Urinary bladder (tissue), 3 donors: ENCODE measurements at regions not wholly inside any gene's neighbourhood (a gene's known extent, or its start where the extent isn't known, plus 50 kb on each side); places are given as distances from the start of the nearest gene placed in this dataset.
"Not testable (repeated sequence)": the region's sequence is repeated elsewhere in the genome, so short reads cannot be mapped to it uniquely, and the experiment has no call there.

Experiments
- DNase-seq: peaks from one replicate; pipeline ENCODE4 v3.0.0-alpha.2; 2015; ENCODE audit errors: extremely low spot score
- H3K27ac ChIP-seq: one replicate; pipeline ENCODE4 v1.5.1; 2013; ENCODE audit warnings: low read depth, mild to moderate bottlenecking, moderate library complexity
- H3K36me3 ChIP-seq: one replicate; pipeline ENCODE4 v1.6.1; 2013; ENCODE audit warnings: mild to moderate bottlenecking, moderate library complexity; ENCODE audit not compliant: insufficient read depth
- H3K4me1 ChIP-seq: one replicate; pipeline ENCODE4 v1.6.1; 2013; ENCODE audit warnings: mild to moderate bottlenecking, moderate library complexity; ENCODE audit not compliant: insufficient read depth
- H3K4me3 ChIP-seq: one replicate; pipeline ENCODE4 v1.5.1; 2013; ENCODE audit warnings: low read depth, low read length
- WGBS: extraction: QIAGEN DNeasy Blood & Tissue Kit; methylation state at CpG from one replicate; pipeline ENCODE4 v1.1.7; 2013; 5-methylcytosine and 5-hydroxymethylcytosine counted together
- donor health status: healthy with polysubstance abuse.
- donor health status: healthy.

GRCh38 chr7:156327916-156328315 lies 312.7 kb upstream of the RNF32 start:
- Histone ChIP-seq H3K36me3 (no peaks in the 10 kb centered on the region), H3K27ac (no peak overlapping the region), H3K4me1 (no peaks in the 10 kb centered on the region), H3K4me3 (no peak overlapping the region)
- no peak for DNase-seq
- WGBS, result 33% methylated on average over 4 of the region's 4 CpGs

GRCh38 chr7:156327474-156327873 lies 313.1 kb upstream of the RNF32 start:
- WGBS, result 56% methylated on average over 2 of the region's 2 CpGs
- Histone ChIP-seq H3K36me3 (no peaks in the 10 kb centered on the region), H3K27ac (no peak overlapping the region), H3K4me1 (no peaks in the 10 kb centered on the region), H3K4me3 (no peak overlapping the region)
- peak; percentile 26 for DNase-seq

DNA sequence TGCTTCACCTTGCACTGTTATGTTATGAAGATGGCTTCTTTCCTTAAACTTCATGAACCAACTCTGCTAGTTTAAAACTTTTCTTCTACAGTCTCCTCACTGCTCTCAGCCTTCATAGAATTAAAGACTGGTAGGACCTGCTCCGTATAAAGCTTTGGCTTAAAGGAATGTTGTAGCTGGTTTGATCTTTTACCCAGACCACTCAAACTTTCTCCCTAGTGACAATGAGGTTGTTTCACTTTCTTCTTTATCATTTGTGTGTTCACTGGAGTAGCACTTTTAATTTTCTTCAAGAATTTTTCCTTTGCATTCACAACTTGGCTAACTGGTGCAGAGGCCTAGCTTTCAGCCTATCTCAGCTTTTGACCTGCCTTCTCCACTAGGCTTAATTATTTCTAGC lies 316.4 kb upstream of the RNF32 start:
- 58% methylated on average over 1 of the region's 1 CpG for WGBS
- DNase-seq, result no peak
- no peak overlapping the region for H3K27ac ChIP-seq
- H3K36me3 ChIP-seq, result no peaks in the 10 kb centered on the region
- H3K4me1 ChIP-seq, result no peaks in the 10 kb centered on the region
- no peak overlapping the region for H3K4me3 ChIP-seq

DNA sequence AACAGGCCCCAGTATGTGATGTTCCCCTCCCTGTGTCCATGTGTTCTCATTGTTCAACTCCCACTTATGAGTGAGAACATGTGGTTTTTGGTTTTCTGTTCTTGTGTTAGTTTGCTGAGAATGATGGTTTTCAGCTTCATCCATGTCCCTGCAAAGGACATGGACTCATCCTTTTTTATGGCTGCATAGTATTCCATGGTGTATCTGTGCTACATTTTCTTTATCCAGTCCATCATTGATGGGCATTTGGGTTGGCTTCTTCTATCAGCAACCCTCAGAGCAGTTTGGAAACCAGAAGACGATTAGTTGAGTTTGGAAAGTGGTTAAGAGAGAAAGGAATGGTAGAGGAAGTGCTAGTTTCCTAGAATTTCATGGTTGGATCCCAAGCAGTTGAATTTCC lies 319.1 kb upstream of the RNF32 start:
- 72% methylated on average over 1 of the region's 1 CpG for WGBS
- DNase-seq, H3K4me3 ChIP-seq: not testable (repeated sequence)

DNA sequence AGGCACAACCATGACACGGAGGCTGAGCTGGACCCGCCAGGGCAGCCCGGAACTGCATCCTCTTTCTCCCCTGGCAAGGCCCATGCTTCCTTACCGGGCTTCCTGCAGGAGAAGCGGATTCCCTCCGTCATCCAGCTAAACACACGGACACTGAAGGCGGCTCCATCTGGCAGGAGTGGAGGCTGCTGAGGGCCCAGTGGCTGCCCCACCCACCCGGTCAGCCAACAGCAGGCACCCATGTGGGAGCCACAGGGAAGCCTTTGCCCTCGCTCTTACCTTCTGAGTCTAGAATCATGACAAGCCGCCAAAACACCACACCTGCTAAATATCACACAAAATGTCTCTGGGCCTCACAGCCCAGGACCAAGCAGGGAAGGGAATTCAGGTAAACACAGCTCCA lies 321.6 kb upstream of the RNF32 start:
- no peaks in the 10 kb centered on the region for H3K36me3 ChIP-seq
- DNase-seq, result no peak
- 83% methylated on average over 11 of the region's 11 CpGs for WGBS
- H3K4me1 ChIP-seq, result no peaks in the 10 kb centered on the region
- H3K27ac ChIP-seq, result no peak overlapping the region
- H3K4me3 ChIP-seq, result no peak overlapping the region

More for the DNA sequence above, 319.1 kb upstream of the RNF32 start:
- H3K4me1 ChIP-seq, H3K27ac ChIP-seq, H3K36me3 ChIP-seq: not testable (repeated sequence)

DNA sequence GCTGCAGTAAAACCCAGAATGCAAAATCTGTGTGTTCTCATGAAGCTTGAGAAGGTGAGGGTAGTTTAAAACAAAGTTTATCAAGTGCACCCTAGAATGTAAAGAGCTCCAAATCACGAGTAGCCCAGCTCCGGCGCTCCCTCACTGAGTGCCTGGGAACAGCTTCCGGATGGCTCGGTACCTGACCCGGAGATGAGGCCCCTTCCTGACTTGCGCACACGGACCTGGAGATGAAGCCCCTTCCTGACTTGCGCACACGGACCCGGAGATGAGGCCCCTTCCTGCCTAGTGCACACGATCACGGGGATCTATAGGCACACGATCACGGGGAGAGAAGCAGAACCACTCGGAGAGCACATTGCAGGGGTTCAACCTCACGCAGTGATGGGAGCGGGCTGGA lies 322.1 kb upstream of the RNF32 start:
- 87% methylated on average over 18 of the region's 18 CpGs for WGBS
- no peak for DNase-seq
- Histone ChIP-seq H3K27ac (no peak overlapping the region), H3K36me3 (no peaks in the 10 kb centered on the region), H3K4me1 (no peaks in the 10 kb centered on the region), H3K4me3 (no peak overlapping the region)

DNA sequence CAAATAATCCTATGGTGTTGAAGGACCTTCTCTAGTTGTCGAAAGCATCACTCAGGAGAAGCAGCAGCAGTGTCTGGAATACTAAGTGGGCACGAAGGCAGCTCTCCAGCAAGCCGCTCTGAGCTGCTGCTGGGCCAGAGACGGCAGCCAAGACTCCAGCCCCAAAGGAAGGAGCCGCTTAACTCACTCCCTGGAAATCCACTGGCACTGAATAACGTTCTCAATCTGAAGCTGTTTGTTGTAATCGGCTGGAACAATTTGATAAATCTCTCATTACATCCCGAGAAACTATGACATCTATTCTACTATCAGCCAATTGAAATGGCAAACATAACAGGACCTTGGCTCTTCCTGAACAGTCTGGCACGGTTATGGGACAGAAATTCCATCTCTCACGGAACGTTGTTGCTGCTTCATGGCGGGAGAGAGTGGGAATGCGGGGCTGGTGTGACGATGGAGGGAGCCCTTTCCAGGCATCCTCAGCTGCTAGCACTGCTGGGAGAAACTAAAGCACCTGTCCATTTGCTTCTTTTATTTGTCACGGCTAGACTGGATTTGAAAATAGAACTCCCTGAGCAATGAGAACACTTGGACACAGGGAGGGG lies 331.5 kb upstream of the RNF32 start:
- H3K4me1 ChIP-seq, result no peaks in the 10 kb centered on the region
- no peak overlapping the region for H3K4me3 ChIP-seq
- DNase-seq, result no peak
- 76% methylated on average over 15 of the region's 15 CpGs for WGBS
- no peaks in the 10 kb centered on the region for H3K36me3 ChIP-seq
- H3K27ac ChIP-seq, result no peak overlapping the region

DNA sequence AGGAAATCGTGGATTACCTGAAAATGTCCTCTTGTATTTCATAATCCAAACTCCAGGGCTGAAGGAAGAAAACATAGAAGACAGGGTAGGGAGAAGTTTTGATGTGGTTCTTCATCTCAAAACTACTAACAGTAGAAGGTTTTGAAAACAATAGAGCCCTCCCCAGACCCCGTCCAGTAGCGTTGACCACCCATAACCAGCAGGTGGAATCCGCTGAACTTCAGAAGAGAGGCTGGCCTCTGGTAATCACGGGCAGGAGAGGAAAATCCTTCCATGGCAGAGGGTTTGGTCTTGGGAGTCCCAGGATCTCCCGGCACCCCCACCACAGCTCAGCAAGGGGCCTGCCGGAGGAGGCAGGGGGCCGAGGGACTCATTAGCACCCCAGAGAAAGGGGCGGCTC lies 333.4 kb upstream of the RNF32 start:
- Histone ChIP-seq H3K4me3 (no peak overlapping the region), H3K4me1 (no peaks in the 10 kb centered on the region), H3K27ac (no peak overlapping the region), H3K36me3 (no peaks in the 10 kb centered on the region)
- DNase-seq, result no peak
- 73% methylated on average over 9 of the region's 9 CpGs for WGBS

DNA sequence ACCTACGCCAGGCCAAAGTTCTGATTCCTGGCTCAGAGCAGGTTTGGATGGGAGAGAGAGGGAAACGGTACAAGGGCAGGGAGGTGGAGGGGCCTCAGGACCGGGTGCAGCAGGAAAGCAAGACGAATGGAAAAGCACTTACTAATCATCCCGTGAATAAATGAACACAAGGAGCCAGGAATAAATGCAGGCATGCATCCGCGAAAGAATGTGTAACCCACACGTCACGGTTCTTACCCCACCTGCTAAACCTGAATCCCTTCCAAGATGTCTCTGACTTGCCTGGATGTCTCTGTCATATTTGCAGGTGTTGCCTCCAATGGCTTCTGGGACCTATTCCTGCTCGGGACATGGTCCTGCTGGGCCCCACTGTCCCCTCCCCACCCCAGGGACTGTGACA lies 335.2 kb upstream of the RNF32 start:
- DNase-seq, result no peak
- Histone ChIP-seq H3K27ac (no peak overlapping the region), H3K36me3 (no peaks in the 10 kb centered on the region), H3K4me3 (no peak overlapping the region), H3K4me1 (no peaks in the 10 kb centered on the region)
- WGBS, result 80% methylated on average over 10 of the region's 10 CpGs

GRCh38 chr7:156282816-156283215 lies 357.8 kb upstream of the RNF32 start:
- Histone ChIP-seq H3K36me3 (no peaks in the 10 kb centered on the region), H3K4me3 (no peak overlapping the region)
- 86% methylated on average over 2 of the region's 2 CpGs for WGBS

GRCh38 chr7:156279635-156280034 lies 360.9 kb upstream of the RNF32 start:
- no peak overlapping the region for H3K27ac ChIP-seq
- no peaks in the 10 kb centered on the region for H3K4me1 ChIP-seq
- no peak for DNase-seq
- H3K4me3 ChIP-seq, result no peak overlapping the region
- 68% methylated on average over 4 of the region's 4 CpGs for WGBS
- H3K36me3 ChIP-seq, result no peaks in the 10 kb centered on the region

More at GRCh38 chr7:156282816-156283215, 357.8 kb upstream of the RNF32 start:
- Histone ChIP-seq H3K4me1 (no peaks in the 10 kb centered on the region), H3K27ac (no peak overlapping the region)
- no peak for DNase-seq

- Histone ChIP-seq H3K36me3 (no peaks in the 10 kb centered on the region), H3K4me3 (no peak overlapping the region), H3K27ac (no peak overlapping the region), H3K4me1 (no peaks in the 10 kb centered on the region)
- 81% methylated on average over 4 of the region's 4 CpGs for WGBS
- DNase-seq, result no peak
Observed at GRCh38 chr7:156275292-156275691, 365.3 kb upstream of the RNF32 start.

GRCh38 chr7:156274557-156274956 lies 366.0 kb upstream of the RNF32 start:
- Histone ChIP-seq H3K4me1 (no peaks in the 10 kb centered on the region), H3K4me3 (no peak overlapping the region), H3K36me3 (no peaks in the 10 kb centered on the region), H3K27ac (no peak overlapping the region)
- 83% methylated on average over 3 of the region's 3 CpGs for WGBS
- no peak for DNase-seq

- Histone ChIP-seq H3K36me3 (no peaks in the 10 kb centered on the region), H3K27ac (no peak overlapping the region), H3K4me1 (no peaks in the 10 kb centered on the region), H3K4me3 (no peak overlapping the region)
- no peak for DNase-seq
- 65% methylated on average over 3 of the region's 3 CpGs for WGBS
Observed at GRCh38 chr7:156261581-156261980, 379.0 kb upstream of the RNF32 start.

DNA sequence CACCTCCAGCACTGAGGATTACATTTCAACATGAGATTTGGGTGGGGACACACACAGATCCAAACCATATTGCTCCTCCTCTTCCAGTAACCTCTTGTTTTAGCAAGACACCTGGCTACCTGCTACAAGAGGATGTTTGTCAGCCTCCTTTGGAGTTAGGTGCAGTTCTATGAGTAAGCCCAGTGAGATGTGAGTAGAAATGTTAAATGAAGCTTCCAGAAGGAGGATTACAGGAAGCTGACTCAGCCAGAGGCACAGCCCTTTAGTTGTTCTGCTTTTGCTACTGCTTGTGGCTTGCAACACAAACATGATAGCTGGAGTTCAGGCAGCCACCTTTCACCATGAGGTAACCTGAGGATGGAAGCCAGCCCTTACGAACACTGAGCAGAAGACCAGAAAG lies 382.7 kb upstream of the RNF32 start:
- no peaks in the 10 kb centered on the region for H3K4me1 ChIP-seq
- no peak for DNase-seq
- WGBS, result 90% methylated on average over 1 of the region's 1 CpG

More for the DNA sequence above, 382.7 kb upstream of the RNF32 start:
- Histone ChIP-seq H3K4me3 (no peak overlapping the region), H3K36me3 (no peaks in the 10 kb centered on the region), H3K27ac (no peak overlapping the region)
